Natural killer cell (primary cell): ENCODE measurements at regions not wholly inside any gene's neighbourhood (a gene's known extent, or its start where the extent isn't known, plus 50 kb on each side); places are given as distances from the start of the nearest gene placed in this dataset.

Source experiments
- ATAC-seq, 3 donors: fragments of 150-1000 bp in 2 of 3; fragments of 200-7000 bp in 1 of 3; cut with Tn5 transposase; 1 replicate in 1 of 3; 2 replicates in 2 of 3; pipeline ENCODE4 v1.10.0; 2021; ENCODE audit warnings: mild to moderate bottlenecking in 2 of 3, moderate library complexity in 2 of 3
- DNase-seq, 2 donors: peaks; one replicate each; pipeline versions ENCODE4 v3.0.0 to v3.0.0-alpha.2; 2013 to 2021; ENCODE audit warnings: mixed read lengths in 1 of 2
- H3K27ac ChIP-seq: one replicate; pipeline ENCODE4 v1.5.1; 2013; ENCODE audit warnings: mild to moderate bottlenecking, low read length
- H3K27me3 ChIP-seq: one replicate; pipeline ENCODE4 v1.6.1; 2013; ENCODE audit warnings: low read length; ENCODE audit not compliant: control insufficient read depth, insufficient read depth
- H3K36me3 ChIP-seq: one replicate; pipeline ENCODE4 v1.6.1; 2013; ENCODE audit warnings: low read length; ENCODE audit not compliant: control insufficient read depth, insufficient read depth
- H3K4me1 ChIP-seq: one replicate; pipeline ENCODE4 v1.6.1; 2013; ENCODE audit warnings: low read length; ENCODE audit not compliant: control insufficient read depth, insufficient read depth
- H3K4me3 ChIP-seq: one replicate; pipeline ENCODE4 v1.5.1; 2013; ENCODE audit warnings: low read length
- H3K9me3 ChIP-seq: one replicate; pipeline ENCODE4 v1.6.1; 2013; ENCODE audit warnings: low read length; ENCODE audit not compliant: control insufficient read depth, insufficient read depth
- H3K27ac Mint-ChIP-seq, 2 donors: one replicate each; pipeline ENCODE4 v1.8.0; 2022; ENCODE audit warnings: mild to moderate bottlenecking in 2 of 2, mixed read lengths in 2 of 2, moderate library complexity in 1 of 2
- H3K27me3 Mint-ChIP-seq, 2 donors: one replicate each; pipeline ENCODE4 v1.8.0; 2022; ENCODE audit warnings: low read depth in 2 of 2, mixed read lengths in 2 of 2
- H3K36me3 Mint-ChIP-seq: one replicate; pipeline ENCODE4 v1.8.0; 2022; ENCODE audit warnings: mixed read lengths
- H3K4me1 Mint-ChIP-seq, 2 donors: one replicate each; pipeline ENCODE4 v1.8.0; 2022; ENCODE audit warnings: mixed read lengths in 2 of 2
- H3K4me3 Mint-ChIP-seq: one replicate; pipeline ENCODE4 v1.8.0; 2022; ENCODE audit warnings: mild to moderate bottlenecking, moderate library complexity, mixed read lengths
- H3K9me3 Mint-ChIP-seq, 2 donors: one replicate each; pipeline ENCODE4 v1.8.0; 2022; ENCODE audit warnings: mixed read lengths in 2 of 2
- CTCF ChIP-seq: fragments of 200-600 bp; IDR thresholded peaks from one replicate; pipeline ENCODE4 v1.8.0; 2022; ENCODE audit warnings: antibody characterized with exemption
- WGBS: methylation state at CpG from one replicate; pipeline ENCODE4 v1.1.7; 2013; ENCODE audit warnings: missing lambda C conversion rate; ENCODE audit not compliant: insufficient coverage; 5-methylcytosine and 5-hydroxymethylcytosine counted together
- intact Hi-C: fragments of 100-400 bp; cut with micrococcal nuclease; formaldehyde crosslinking; loops from one replicate; pipeline ENCODE4 v1.14.2; 2022

GRCh38 chr12:107241411-107241810, 148.1 kb upstream of the CRY1 start:
- ATAC-seq (no peak), DNase-seq (no peak)
- Mint-ChIP-seq H3K36me3 (no peaks in the 10 kb centered on the region), H3K4me1 (peaks cover 6% of the 10 kb centered on the region in 2 donors), H3K9me3 (no peaks in the 10 kb centered on the region), H3K27ac (no peak overlapping the region), H3K27me3 (peaks cover 29 to 36% of the 10 kb centered on the region in 2 donors), H3K4me3 (no peak overlapping the region)
- Histone ChIP-seq H3K4me1 (no peaks in the 10 kb centered on the region), H3K4me3 (no peak overlapping the region), H3K27ac (no peak overlapping the region), H3K27me3 (no peaks in the 10 kb centered on the region), H3K9me3 (no peaks in the 10 kb centered on the region), H3K36me3 (no peaks in the 10 kb centered on the region)
- intact Hi-C loops: no loop called here
- TF ChIP-seq CTCF: no peak
- WGBS: 81% methylated on average over 1 of the region's 1 CpG

GRCh38 chr12:107242189-107242588, 148.8 kb upstream of the CRY1 start:
- Mint-ChIP-seq H3K27me3 (peaks cover 29 to 36% of the 10 kb centered on the region in 2 donors), H3K4me3 (no peak overlapping the region), H3K4me1 (peaks cover 1 to 2% of the 10 kb centered on the region in 2 donors), H3K36me3 (no peaks in the 10 kb centered on the region), H3K9me3 (no peaks in the 10 kb centered on the region), H3K27ac (no peak overlapping the region)
- H3K36me3 ChIP-seq: no peaks in the 10 kb centered on the region
- no peaks in the 10 kb centered on the region for H3K27me3 ChIP-seq
- H3K9me3 ChIP-seq: no peaks in the 10 kb centered on the region
- no peak overlapping the region for H3K4me3 ChIP-seq
- WGBS: 8% methylated on average over 2 of the region's 4 CpGs
- intact Hi-C loops: no loop called here
- no peak overlapping the region for H3K27ac ChIP-seq
- H3K4me1 ChIP-seq: no peaks in the 10 kb centered on the region
- DNase-seq (no peak), ATAC-seq (no peak)
- TF ChIP-seq CTCF: no peak

- H3K4me1 Mint-ChIP-seq: no peaks in the 10 kb centered on the region
- no peaks in the 10 kb centered on the region for H3K9me3 Mint-ChIP-seq
- no peak for TF ChIP-seq CTCF
- peaks cover 20 to 36% of the 10 kb centered on the region in 2 donors for H3K27me3 Mint-ChIP-seq
- Histone ChIP-seq H3K4me1 (no peaks in the 10 kb centered on the region), H3K4me3 (no peak overlapping the region), H3K9me3 (no peaks in the 10 kb centered on the region), H3K27ac (no peak overlapping the region), H3K27me3 (no peaks in the 10 kb centered on the region), H3K36me3 (no peaks in the 10 kb centered on the region)
- no peak overlapping the region for H3K27ac Mint-ChIP-seq
- 82% methylated on average over 4 of the region's 4 CpGs for WGBS
- DNase-seq (no peak), ATAC-seq (no peak)
- no peak overlapping the region for H3K4me3 Mint-ChIP-seq
- intact Hi-C loops: no loop called here
- H3K36me3 Mint-ChIP-seq: no peaks in the 10 kb centered on the region
Observed at GRCh38 chr12:107243341-107243740, 150.0 kb upstream of the CRY1 start.

- Histone ChIP-seq H3K36me3 (no peaks in the 10 kb centered on the region), H3K4me1 (no peaks in the 10 kb centered on the region), H3K4me3 (no peak overlapping the region), H3K27me3 (no peaks in the 10 kb centered on the region), H3K9me3 (no peaks in the 10 kb centered on the region), H3K27ac (no peak overlapping the region)
- peaks cover 22 to 45% of the 10 kb centered on the region in 2 donors for H3K27me3 Mint-ChIP-seq
- ATAC-seq: no peak
- no peak for TF ChIP-seq CTCF
- no peaks in the 10 kb centered on the region for H3K9me3 Mint-ChIP-seq
- H3K4me3 Mint-ChIP-seq: no peak overlapping the region
- H3K36me3 Mint-ChIP-seq: no peaks in the 10 kb centered on the region
- no peak overlapping the region for H3K27ac Mint-ChIP-seq
- 57% methylated on average over 2 of the region's 2 CpGs for WGBS
- no peaks in the 10 kb centered on the region for H3K4me1 Mint-ChIP-seq
- intact Hi-C loops: no loop called here
- no peak for DNase-seq
Observed at GRCh38 chr12:107244584-107244983, 151.2 kb upstream of the CRY1 start.
